Colonic mucosa (tissue), 4 donors: ENCODE measurements at regions not wholly inside any gene's neighbourhood (a gene's known extent, or its start where the extent isn't known, plus 50 kb on each side); places are given as distances from the start of the nearest gene placed in this dataset.

ENCODE experiments used
- DNase-seq: peaks from one replicate; pipeline ENCODE4 v3.0.0-alpha.2; 2020
- H3K27ac ChIP-seq: fragments of 200-600 bp; one replicate; pipeline ENCODE4 v1.8.0; 2021
- H3K27me3 ChIP-seq: fragments of 200-600 bp; one replicate; pipeline ENCODE4 v1.8.0; 2021
- H3K36me3 ChIP-seq: fragments of 200-600 bp; one replicate; pipeline ENCODE4 v1.8.0; 2021
- H3K4me1 ChIP-seq: fragments of 200-600 bp; one replicate; pipeline ENCODE4 v1.8.0; 2021; ENCODE audit warnings: mild to moderate bottlenecking
- H3K4me3 ChIP-seq: fragments of 200-600 bp; one replicate; pipeline ENCODE4 v1.8.0; 2021
- H3K9ac ChIP-seq, 2 donors: one replicate each; pipeline ENCODE4 v1.7.0; 2013; ENCODE audit warnings: control low read depth in 2 of 2, low read depth in 2 of 2, low read length in 2 of 2
- H3K9me3 ChIP-seq: fragments of 200-600 bp; one replicate; pipeline ENCODE4 v1.8.0; 2021
- intact Hi-C: fragments of 100-400 bp; cut with DNase I; formaldehyde crosslinking; loops from one replicate; pipeline ENCODE4 v1.14.1; 2022
- TF ChIP-seq, protein P1 (sequence below): fragments of 200-600 bp; IDR thresholded peaks from one replicate; pipeline ENCODE4 v1.8.0; 2022; ENCODE audit warnings: antibody characterized with exemption, mild to moderate bottlenecking
- donor health status: healthy.
- donor health status: DM: no; HTN: no; CAD: no.
- donor health status: DM: no; HTN: no; CAD: no.

DNA sequence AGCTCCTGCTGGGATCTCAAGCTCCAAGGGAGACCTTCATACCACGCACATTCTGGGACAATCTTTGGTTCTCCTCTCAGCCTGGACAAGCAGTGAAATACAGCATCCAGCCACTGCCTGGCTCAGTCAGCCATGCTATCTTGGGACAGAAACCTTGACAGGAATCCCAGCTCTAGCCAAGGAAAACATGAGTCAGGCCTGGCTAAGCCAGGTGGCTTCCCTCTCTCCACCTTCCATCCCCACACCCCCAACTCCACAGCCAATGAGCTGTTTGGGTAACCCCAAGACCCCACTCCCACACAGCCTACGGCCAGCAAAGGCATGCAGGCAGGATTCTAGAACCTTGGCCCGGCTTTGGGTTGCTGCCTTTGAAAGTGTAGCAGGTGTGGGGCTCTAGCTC, 64.9 kb downstream of the MCFD2 start:
- Histone ChIP-seq H3K9ac (peak overlapping the region in 1 of 2 donors; percentile 38), H3K36me3 (no peaks in the 10 kb centered on the region), H3K4me1 (peaks cover 33% of the 10 kb centered on the region), H3K4me3 (no peak overlapping the region), H3K27ac (peak overlapping the region; percentile 93), H3K9me3 (no peaks in the 10 kb centered on the region), H3K27me3 (no peaks in the 10 kb centered on the region)
- peak; percentile 45 for DNase-seq
- TF ChIP-seq, protein P1, sequence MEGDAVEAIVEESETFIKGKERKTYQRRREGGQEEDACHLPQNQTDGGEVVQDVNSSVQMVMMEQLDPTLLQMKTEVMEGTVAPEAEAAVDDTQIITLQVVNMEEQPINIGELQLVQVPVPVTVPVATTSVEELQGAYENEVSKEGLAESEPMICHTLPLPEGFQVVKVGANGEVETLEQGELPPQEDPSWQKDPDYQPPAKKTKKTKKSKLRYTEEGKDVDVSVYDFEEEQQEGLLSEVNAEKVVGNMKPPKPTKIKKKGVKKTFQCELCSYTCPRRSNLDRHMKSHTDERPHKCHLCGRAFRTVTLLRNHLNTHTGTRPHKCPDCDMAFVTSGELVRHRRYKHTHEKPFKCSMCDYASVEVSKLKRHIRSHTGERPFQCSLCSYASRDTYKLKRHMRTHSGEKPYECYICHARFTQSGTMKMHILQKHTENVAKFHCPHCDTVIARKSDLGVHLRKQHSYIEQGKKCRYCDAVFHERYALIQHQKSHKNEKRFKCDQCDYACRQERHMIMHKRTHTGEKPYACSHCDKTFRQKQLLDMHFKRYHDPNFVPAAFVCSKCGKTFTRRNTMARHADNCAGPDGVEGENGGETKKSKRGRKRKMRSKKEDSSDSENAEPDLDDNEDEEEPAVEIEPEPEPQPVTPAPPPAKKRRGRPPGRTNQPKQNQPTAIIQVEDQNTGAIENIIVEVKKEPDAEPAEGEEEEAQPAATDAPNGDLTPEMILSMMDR: no peak
- intact Hi-C loops: no loop called here

DNA sequence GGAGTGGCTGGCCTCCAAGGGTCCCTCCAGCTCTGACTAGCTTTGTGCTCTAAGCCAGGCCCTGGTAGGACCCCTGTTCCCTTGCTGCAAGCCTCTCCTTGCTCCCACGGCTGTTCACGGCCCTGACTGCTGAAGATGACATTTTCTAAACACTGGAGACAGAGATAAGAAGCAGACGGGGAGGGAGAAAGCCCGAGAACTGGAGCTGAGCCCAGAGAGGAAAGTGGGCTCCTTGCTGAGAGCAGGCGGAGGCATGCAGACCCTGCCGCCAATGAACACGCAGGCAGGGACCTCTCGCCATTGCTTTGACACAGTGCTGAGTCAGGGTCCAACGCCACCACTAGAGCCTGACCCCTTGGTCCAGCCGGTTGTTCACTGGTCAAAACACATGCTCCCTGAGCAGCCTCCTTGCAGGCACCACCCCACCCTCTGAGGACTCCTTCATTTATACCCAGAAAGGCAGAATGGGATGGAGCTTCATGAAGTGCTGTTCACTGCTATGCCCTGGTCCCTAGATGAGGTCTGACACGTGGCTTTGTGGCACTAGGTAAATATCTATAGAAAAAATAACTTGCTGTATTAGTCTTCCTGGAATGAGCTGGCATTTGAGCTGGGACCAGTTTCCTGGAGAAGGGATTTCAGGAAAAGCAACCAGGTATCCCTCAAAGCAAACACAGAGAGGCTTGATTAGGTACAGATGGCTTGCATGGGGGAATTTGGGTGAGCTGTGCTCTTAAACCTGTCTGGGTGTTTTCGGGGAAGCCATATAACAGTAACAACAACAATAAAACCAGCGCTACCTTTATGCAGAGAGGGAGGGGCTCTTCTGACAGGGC, 65.7 kb downstream of the MCFD2 start:
- intact Hi-C loops: no loop called here
- Histone ChIP-seq H3K27me3 (no peaks in the 10 kb centered on the region), H3K27ac (peak overlapping the region; percentile 93), H3K4me3 (no peak overlapping the region), H3K9me3 (no peaks in the 10 kb centered on the region), H3K9ac (peak overlapping the region; percentile 6 to 38), H3K4me1 (peaks cover 33% of the 10 kb centered on the region), H3K36me3 (no peaks in the 10 kb centered on the region)
- DNase-seq: peak; percentile 59
- TF ChIP-seq, protein P1: no peak

DNA sequence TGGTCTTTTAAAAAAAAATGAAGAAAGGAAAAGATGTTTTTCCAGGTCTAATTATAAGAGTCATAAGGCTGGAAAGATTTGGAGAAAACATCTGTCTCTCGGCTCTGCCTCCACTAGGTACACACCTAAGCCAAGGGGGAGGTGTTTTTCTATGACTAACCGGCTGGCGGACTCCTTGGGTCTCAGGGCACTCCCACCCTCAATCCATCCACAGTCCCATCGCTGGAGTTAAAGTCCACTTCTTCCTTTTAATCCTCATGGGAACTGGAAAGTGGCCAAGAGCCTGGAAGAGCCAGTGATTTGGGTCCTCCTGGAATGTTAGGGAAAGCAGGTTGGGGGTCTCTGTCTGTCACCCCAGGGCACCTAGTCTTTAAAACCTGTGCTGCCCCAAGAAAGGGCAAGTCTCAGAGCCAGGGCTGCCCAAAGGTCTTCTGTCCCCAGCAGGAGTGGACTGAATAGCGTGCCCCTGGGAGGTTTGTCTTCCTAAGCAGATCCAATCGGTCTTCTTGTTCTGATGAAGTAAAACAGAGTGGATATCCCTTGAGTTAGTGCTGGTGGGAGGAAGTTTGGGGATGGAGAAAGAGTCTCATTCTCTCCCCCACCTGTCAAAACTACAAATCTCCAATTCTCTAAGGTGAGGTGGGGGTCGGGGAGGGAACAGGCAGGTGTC, 66.4 kb downstream of the MCFD2 start:
- Histone ChIP-seq H3K4me1 (peaks cover 33% of the 10 kb centered on the region), H3K36me3 (no peaks in the 10 kb centered on the region), H3K9me3 (no peaks in the 10 kb centered on the region), H3K4me3 (no peak overlapping the region), H3K27ac (peak overlapping the region; percentile 93), H3K9ac (peak overlapping the region; percentile 6 to 43), H3K27me3 (no peaks in the 10 kb centered on the region)
- peak; percentile 82 for DNase-seq
- intact Hi-C loops: no loop called here
- TF ChIP-seq, protein P1: no peak

DNA sequence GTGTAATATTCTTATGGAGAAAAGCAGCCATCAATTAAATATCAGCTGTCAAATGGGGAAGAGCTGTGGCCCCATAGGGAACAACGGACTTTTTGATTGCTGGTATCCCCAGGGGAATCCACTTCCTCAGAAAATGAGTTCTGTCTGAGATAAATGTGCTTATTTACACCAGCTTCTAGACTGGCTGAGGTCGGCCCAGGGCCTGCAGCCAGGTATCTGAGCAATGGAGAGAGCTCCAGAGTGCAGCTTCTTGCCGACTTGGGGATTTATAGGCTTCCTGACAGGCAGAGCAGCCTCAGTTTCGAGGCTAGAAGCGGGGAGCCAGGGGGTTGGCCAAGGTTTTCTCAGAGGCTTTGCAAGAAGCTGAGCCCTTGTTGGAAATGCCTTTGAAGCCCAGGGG, 67.2 kb downstream of the MCFD2 start:
- Histone ChIP-seq H3K9ac (peak overlapping the region in 1 of 2 donors; percentile 58), H3K36me3 (no peaks in the 10 kb centered on the region), H3K27ac (peak overlapping the region; percentile 93), H3K4me3 (no peak overlapping the region), H3K27me3 (no peaks in the 10 kb centered on the region), H3K9me3 (no peaks in the 10 kb centered on the region), H3K4me1 (peaks cover 33% of the 10 kb centered on the region)
- peak; percentile 44 for DNase-seq
- TF ChIP-seq, protein P1: no peak
- intact Hi-C loops: no loop called here

DNA sequence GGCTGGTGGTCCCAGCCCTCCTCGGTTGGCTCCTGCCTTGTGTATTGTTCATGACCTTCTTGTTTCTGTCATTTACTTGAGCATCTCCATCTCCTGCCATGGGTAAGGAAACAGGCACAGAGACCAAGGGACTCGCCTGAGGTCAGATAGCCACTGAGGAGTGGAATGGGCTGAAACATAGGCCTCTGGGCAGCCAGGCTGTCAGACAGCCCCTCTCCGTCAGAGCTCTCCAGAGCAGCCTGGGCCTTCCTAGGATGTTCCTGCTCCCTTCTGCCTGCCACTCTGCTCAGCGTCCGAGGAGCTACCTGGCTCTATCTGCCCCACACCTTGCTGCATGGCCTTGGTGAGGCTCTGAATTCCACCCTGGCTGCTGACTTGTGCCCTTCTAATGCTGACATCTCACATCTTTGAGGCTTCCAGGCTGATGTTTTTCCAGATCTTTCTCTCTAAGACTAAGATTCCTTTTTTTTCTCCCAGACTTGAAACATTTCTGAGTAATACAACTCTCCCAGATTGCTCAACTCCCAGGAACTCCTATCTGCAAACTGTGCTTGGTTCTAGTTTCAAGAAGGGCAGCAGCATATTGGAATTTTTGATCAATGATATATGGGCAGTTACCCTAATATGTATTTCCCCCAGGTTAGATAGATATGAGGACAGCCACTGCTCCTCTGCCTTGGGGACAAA, 67.7 kb downstream of the MCFD2 start:
- intact Hi-C loops: no loop called here
- peaks cover 33% of the 10 kb centered on the region for H3K4me1 ChIP-seq
- peak overlapping the region; percentile 93 for H3K27ac ChIP-seq
- no peaks in the 10 kb centered on the region for H3K36me3 ChIP-seq
- TF ChIP-seq, protein P1: no peak
- peak overlapping the region; percentile 38 to 58 for H3K9ac ChIP-seq
- DNase-seq: no peak
- H3K4me3 ChIP-seq: no peak overlapping the region
- H3K9me3 ChIP-seq: no peaks in the 10 kb centered on the region
- H3K27me3 ChIP-seq: no peaks in the 10 kb centered on the region
